H1 (cell line): ENCODE measurements at regions not wholly inside any gene's neighbourhood (a gene's known extent, or its start where the extent isn't known, plus 50 kb on each side); places are given as distances from the start of the nearest gene placed in this dataset.

Source experiments
- BACH1 ChIP-seq: IDR thresholded peaks from 2 replicates; pipeline ENCODE4 v1.6.1; 2012; ENCODE audit warnings: low read length, improper control_type of control experiment
- CHD7 ChIP-seq: fragments of 300-600 bp; sonication (generic); IDR thresholded peaks from 2 replicates; pipeline ENCODE4 v1.7.1; 2012; ENCODE audit warnings: low read length, moderate library complexity, mild to moderate bottlenecking, inconsistent platforms; ENCODE audit not compliant: insufficient replicate concordance
- HDAC2 ChIP-seq, 2 experiments: fragments of 300-600 bp in 1 of 2; sonication (generic) in 1 of 2; IDR thresholded peaks; 2 replicates each; pipeline ENCODE4 v1.6.1; 2011 to 2012; ENCODE audit warnings: low read depth in 2 of 2, low read length in 2 of 2, mild to moderate bottlenecking in 2 of 2, moderate library complexity in 2 of 2, borderline replicate concordance in 1 of 2, inconsistent platforms in 1 of 2
- HDAC6 ChIP-seq: IDR thresholded peaks from one replicate; pipeline ENCODE4 v1.7.1; 2012; ENCODE audit warnings: low read depth, mild to moderate bottlenecking, inconsistent platforms, low read length, moderate library complexity
- KDM1A ChIP-seq: fragments of 200-600, 300-600 bp; sonication (generic); IDR thresholded peaks from 2 replicates; pipeline ENCODE4 v1.7.1; 2016; ENCODE audit warnings: mild to moderate bottlenecking, low read length, borderline replicate concordance
- SP4 ChIP-seq: IDR thresholded peaks from 2 replicates; pipeline ENCODE4 v1.6.1; 2012; ENCODE audit warnings: low read length, inconsistent platforms
- TAF1 ChIP-seq: IDR thresholded peaks from 2 replicates; pipeline ENCODE4 v1.6.1; 2011; ENCODE audit warnings: mild to moderate bottlenecking, low read depth, low read length
- TEAD4 ChIP-seq: IDR thresholded peaks from 2 replicates; pipeline ENCODE4 v1.6.1; 2012; ENCODE audit warnings: low read depth, low read length, inconsistent platforms, mixed read lengths

DNA sequence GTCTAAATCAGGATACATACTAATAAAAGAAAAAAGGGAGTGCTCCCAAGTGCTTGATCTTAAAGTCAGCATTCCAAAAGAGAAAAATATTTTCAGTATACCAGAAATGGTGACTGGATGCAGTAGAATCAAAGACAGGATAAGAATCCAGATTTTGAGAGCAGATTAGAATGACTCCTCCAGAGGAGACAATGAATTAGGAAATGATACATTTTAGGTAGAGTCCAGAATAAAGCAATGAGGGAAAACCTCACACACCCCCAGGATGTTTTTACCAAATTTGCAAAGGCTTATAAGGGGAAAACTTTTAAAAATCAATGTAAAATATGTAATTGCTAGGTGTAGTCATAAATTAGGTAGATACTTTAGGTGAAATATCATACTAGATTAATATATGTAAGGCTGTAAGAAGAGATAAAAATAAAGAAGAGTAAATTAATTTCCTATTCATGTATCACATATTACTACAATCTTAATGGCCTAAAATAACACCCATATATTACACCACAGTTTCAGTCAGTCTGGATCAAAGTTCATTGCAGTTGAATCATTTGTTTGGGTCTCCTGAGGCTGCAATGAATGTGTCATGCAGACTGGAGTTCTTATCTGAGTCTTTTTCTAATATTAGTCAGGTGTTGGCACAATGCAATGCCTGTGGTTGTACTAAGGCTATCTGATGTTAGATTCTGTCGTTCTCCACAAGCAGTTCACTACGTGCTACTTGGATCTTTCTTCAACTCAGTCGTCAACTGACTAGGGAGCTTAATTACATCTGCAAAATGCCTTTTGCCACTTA, 547.8 kb upstream of the EPHA6 start (continued):
- no peak for TF ChIP-seq CHD7
- TF ChIP-seq TEAD4, result no peak
- TF ChIP-seq BACH1, result no peak
- no peak for TF ChIP-seq HDAC2 (IDR thresholded peaks at IDR 0.05; ENCODE audit: borderline replicate concordance in 1 of 2, low read depth in 2 of 2, low read length in 2 of 2)
- no peak for TF ChIP-seq KDM1A
- no peak for TF ChIP-seq HDAC6
- no peak for TF ChIP-seq SP4
- TF ChIP-seq TAF1, result no peak
